BE2C (cell line): ENCODE measurements at regions not wholly inside any gene's neighbourhood (a gene's known extent, or its start where the extent isn't known, plus 50 kb on each side); places are given as distances from the start of the nearest gene placed in this dataset.

Experiments
- DNase-seq: peaks from one replicate; pipeline ENCODE4 v3.0.0-alpha.2; 2020
- H3K27me3 ChIP-seq: fragments of 250-450 bp; sonication (Bioruptor Pico); 2 replicates; pipeline ENCODE4 v1.5.1; 2020; ENCODE audit warnings: mild to moderate bottlenecking
- H3K36me3 ChIP-seq: fragments of 250-450 bp; sonication (Bioruptor Pico); 2 replicates; pipeline ENCODE4 v1.5.1; 2020; ENCODE audit warnings: mild to moderate bottlenecking
- H3K4me1 ChIP-seq: fragments of 250-450 bp; sonication (Bioruptor Pico); 2 replicates; pipeline ENCODE4 v1.5.1; 2020
- H3K4me3 ChIP-seq: 2 replicates; pipeline ENCODE4 v1.5.1; 2011; ENCODE audit warnings: low read depth, low read length
- H3K9me3 ChIP-seq: fragments of 250-450 bp; sonication (Bioruptor Pico); 2 replicates; pipeline ENCODE4 v1.5.1; 2020
- TF ChIP-seq, protein P1 (sequence below): IDR thresholded peaks from 2 replicates; pipeline ENCODE4 v1.5.1; 2012; ENCODE audit warnings: mild to moderate bottlenecking, low read depth, low read length

DNA sequence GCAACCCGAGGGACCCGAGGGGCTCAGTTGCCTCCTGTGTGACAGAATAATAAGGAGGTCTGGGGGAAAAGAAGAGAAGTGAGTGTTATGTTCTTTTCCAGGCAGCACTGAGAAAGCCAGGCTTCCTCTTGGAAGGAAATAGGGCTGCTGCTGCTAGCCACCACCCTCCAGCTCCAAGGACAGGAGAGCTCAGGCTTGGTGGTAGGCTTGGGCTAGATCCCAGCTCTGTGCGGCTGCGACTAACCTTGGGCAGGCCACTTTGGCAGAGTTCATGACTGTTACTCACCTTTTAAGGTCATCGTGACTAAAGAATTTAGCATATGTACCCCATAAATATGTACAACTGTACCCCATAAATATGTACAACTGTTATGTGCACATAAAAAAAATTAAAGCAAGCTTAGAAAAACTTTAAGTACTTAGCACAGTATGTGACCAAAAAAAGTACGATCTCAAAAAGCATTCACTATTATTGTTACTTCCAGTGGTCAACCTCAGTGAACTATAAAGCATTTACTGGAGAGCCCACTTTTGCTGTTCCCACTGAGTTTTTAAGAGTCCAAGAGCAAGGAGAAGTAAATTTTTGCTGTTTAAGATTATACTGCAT is 124.7 kb upstream of the POU2AF2 start:
- TF ChIP-seq, protein P1, sequence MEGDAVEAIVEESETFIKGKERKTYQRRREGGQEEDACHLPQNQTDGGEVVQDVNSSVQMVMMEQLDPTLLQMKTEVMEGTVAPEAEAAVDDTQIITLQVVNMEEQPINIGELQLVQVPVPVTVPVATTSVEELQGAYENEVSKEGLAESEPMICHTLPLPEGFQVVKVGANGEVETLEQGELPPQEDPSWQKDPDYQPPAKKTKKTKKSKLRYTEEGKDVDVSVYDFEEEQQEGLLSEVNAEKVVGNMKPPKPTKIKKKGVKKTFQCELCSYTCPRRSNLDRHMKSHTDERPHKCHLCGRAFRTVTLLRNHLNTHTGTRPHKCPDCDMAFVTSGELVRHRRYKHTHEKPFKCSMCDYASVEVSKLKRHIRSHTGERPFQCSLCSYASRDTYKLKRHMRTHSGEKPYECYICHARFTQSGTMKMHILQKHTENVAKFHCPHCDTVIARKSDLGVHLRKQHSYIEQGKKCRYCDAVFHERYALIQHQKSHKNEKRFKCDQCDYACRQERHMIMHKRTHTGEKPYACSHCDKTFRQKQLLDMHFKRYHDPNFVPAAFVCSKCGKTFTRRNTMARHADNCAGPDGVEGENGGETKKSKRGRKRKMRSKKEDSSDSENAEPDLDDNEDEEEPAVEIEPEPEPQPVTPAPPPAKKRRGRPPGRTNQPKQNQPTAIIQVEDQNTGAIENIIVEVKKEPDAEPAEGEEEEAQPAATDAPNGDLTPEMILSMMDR, result no peak
- Histone ChIP-seq H3K9me3 (no peaks in the 10 kb centered on the region), H3K36me3 (no peaks in the 10 kb centered on the region), H3K4me1 (no peaks in the 10 kb centered on the region), H3K27me3 (no peaks in the 10 kb centered on the region), H3K4me3 (no peak overlapping the region)
- no peak for DNase-seq

DNA sequence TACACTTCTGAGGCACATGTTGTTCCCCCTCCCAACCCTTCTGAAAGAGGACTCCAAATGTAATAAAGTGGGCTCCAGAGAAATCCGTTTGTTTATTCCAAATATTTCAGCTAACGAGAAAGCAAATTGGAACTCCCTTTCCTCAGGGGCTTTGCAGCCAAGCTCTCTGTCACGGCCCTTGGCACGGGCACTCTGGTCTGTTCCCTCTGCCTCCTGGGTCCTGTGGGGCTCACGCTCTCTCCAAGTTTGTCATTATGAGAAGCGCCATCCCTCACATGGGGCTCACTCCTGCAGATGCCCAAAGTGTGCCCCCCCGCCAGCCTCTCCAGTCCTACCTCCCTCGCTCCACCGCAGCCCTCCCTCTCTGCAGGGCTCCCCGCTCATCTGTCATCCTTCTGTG is 125.4 kb upstream of the POU2AF2 start:
- DNase-seq, result no peak
- no peaks in the 10 kb centered on the region for H3K27me3 ChIP-seq
- no peaks in the 10 kb centered on the region for H3K36me3 ChIP-seq
- TF ChIP-seq, protein P1, result no peak
- H3K4me1 ChIP-seq, result no peaks in the 10 kb centered on the region
- no peaks in the 10 kb centered on the region for H3K9me3 ChIP-seq
- H3K4me3 ChIP-seq, result no peak overlapping the region

DNA sequence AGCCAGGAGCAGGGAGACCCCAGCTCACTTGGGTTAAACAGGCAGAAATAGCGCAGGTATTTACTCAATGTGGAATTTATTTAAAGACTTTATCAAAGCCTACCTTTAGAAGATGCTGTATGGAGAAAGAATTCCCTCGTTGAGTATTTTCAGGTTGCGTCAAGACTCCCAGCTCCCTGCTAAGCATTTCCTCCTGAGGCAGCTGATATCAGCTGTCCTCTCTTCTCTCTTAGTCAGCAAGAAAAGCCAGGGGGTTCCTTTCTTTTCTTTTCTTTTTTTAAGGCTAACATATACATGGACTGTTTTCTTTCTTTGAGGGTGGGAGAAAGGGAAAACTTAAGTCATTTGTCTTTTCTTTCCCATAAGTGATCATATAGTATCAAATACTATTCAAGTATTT is 125.8 kb upstream of the POU2AF2 start:
- TF ChIP-seq, protein P1, result no peak
- no peaks in the 10 kb centered on the region for H3K9me3 ChIP-seq
- H3K27me3 ChIP-seq, result no peaks in the 10 kb centered on the region
- DNase-seq, result no peak
- no peaks in the 10 kb centered on the region for H3K4me1 ChIP-seq
- H3K4me3 ChIP-seq, result no peak overlapping the region
- no peaks in the 10 kb centered on the region for H3K36me3 ChIP-seq

DNA sequence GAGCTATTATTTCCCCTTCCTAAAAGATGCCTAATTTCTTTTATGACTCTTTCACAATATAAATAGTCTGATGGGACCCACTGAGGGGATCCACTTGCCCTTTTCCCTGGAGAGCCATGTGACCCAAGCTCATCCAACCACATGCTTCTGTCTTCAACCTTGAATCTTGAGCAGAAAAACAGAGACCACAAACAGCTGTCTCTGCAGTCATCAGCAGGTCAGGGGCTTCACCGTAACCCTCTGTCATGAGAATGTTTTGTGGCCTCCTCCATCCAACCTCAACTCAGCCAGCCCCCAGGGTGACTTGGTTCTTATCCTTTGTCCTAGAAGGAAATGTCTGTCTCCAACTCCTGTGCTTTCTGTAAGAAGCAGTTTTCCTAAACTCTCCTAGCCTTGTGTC is 129.6 kb upstream of the POU2AF2 start:
- TF ChIP-seq, protein P1, result no peak
- Histone ChIP-seq H3K9me3 (no peaks in the 10 kb centered on the region), H3K4me3 (no peak overlapping the region), H3K36me3 (no peaks in the 10 kb centered on the region), H3K27me3 (no peaks in the 10 kb centered on the region), H3K4me1 (no peaks in the 10 kb centered on the region)
- DNase-seq, result no peak

DNA sequence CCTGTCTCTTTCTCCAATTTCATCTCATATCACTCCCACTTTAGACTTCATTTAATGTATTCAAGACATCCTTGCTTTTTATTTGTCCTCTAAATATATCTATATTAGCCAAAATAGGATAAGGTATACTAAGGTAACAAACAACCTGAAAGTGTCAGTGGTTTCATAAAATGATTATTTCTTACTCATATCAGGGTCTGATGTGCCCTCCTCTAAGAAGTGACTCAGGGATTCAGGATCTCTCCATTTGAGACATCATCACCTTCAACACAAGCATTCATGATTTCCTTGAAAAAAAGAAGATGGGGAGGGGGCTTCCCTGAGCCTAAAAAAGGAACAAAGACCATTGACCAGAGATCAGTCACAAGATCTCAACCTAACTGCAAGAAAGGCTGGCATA is 131.4 kb upstream of the POU2AF2 start:
- Histone ChIP-seq H3K36me3 (no peaks in the 10 kb centered on the region), H3K9me3 (no peaks in the 10 kb centered on the region), H3K4me1 (no peaks in the 10 kb centered on the region), H3K4me3 (no peak overlapping the region), H3K27me3 (no peaks in the 10 kb centered on the region)
- no peak for DNase-seq
- TF ChIP-seq, protein P1, result no peak

DNA sequence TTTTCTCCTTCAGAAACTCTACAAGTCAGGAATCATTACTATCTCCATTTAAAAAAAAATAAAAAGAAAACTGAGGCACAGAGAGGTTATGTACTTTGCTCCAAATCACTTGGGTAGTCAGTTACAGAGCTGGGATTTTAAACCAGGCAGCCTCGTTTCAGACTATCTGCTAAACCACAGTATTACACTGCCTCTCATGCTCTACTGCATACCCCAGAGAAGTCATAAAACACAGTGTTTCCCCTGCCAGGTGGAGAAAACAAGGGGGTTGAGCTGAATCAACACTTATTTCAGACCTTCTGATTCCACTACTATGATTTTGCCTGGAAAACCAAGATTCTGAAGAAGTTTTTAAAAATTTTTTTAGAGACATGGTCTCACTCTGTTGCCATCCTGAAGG is 132.9 kb upstream of the POU2AF2 start:
- no peak for DNase-seq
- H3K27me3 ChIP-seq, result no peaks in the 10 kb centered on the region
- H3K9me3 ChIP-seq, result no peaks in the 10 kb centered on the region; the same call in 1 of the 2 replicates
- no peak overlapping the region for H3K4me3 ChIP-seq
- H3K36me3 ChIP-seq, result no peaks in the 10 kb centered on the region
- H3K4me1 ChIP-seq, result no peaks in the 10 kb centered on the region
- TF ChIP-seq, protein P1, result no peak
